ENCODE measurements at regions not wholly inside any gene's neighbourhood (a gene's known extent, or its start where the extent isn't known, plus 50 kb on each side); places are given as distances from the start of the nearest gene placed in this dataset.
"Not testable (repeated sequence)": the region's sequence is repeated elsewhere in the genome, so short reads cannot be mapped to it uniquely, and the experiment has no call there.

DNA sequence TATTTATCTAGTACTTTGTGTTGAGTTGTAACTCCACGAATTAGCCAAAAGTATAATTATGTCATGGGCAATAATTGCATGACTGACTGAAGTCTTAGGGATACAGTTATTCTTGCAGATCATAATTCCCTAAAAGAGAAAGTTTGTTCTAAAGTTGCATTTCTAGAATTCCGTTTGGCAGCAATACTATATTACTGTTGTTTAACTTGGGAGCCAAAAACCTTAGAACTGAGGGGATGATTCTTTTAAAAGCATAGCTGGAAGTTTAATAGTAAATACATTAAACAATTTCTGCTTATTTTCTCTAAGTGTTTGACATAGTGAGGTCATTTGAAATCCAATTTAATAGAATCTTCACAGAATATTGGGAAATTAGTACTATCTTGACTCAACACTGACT is 356.4 kb upstream of the ADAMTS5 start:
- no peak overlapping the region for H3K4me3 ChIP-seq (ENCODE audit: low read depth, low read length)
- TF ChIP-seq CTCF (conservative IDR thresholded peaks at IDR 0.05; ENCODE audit: low read depth, low read length) = no peak
- DNase-seq (ENCODE audit: low read depth) = no peak

DNA sequence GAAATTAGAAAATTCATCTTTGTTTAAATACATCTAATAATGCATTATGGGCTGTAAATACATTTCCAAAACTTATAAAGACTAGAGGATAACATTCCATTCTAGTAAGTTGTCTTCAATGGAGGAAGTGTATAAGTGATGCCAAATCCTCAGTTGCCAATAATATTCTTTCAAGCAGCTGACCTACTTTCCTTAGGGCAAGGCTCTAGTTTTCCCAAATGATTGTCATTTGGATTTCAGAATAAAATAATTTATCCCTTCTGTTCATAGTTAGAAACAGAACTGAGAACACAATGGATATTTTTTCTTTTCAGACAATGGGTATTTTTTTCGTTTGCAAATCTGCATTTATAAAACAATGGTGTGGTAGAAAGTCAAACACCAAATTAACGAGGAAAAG is 354.9 kb upstream of the ADAMTS5 start:
- H3K4me3 ChIP-seq (ENCODE audit: low read depth, low read length) = no peak overlapping the region
- no peak for DNase-seq (ENCODE audit: low read depth)
- no peak for TF ChIP-seq CTCF (conservative IDR thresholded peaks at IDR 0.05; ENCODE audit: low read depth, low read length)

DNA sequence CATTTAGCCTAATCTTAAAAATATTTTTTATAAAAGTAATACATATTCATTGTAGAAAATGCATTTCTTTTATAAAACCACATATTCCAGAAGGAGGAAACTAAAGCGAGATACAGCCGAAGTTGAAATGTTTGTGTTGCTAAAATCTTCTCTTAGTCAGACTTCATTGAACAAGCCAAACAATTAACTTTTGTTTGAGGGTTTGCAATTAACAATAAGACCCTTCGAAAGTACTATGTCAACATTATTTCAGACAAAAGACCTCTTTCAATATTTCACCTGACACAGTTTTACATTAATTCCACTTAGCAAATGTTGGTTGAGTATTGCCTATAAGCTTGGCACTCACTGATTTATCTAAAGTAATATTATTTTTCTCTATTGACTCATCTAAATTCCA is 354.0 kb upstream of the ADAMTS5 start:
- no peak for TF ChIP-seq CTCF (conservative IDR thresholded peaks at IDR 0.05; ENCODE audit: low read depth, low read length)
- no peak for DNase-seq (ENCODE audit: low read depth)
- H3K4me3 ChIP-seq (ENCODE audit: low read depth, low read length) = no peak overlapping the region

GRCh38 chr21:27317601-27318000 is 350.7 kb upstream of the ADAMTS5 start:
- not testable (repeated sequence) for DNase-seq (ENCODE audit: low read depth); H3K4me3 ChIP-seq (ENCODE audit: low read depth, low read length)

GRCh38 chr21:27315373-27315772 is 348.5 kb upstream of the ADAMTS5 start:
- peak; percentile 27 for DNase-seq (ENCODE audit: low read depth)
- TF ChIP-seq CTCF (conservative IDR thresholded peaks at IDR 0.05; ENCODE audit: low read depth, low read length) = no peak

DNA sequence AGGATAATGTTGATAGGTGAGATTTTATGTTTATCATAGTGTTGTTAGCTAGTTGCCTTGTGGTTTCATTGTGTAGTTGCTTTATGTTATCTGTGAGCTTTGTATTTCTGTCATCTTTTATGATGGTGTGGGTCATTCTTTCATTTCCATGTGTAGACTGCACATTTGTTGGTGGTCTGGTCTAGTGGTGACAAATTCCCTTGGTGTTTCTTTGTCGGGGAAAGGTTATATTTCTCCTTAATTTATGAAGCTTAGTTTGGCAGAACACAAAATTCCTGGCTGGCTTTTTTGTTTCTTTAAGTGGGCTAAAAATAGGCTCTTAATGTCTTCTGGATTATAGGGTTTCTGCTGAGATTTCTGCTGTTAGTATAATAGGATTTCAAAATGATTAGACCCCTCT is 347.2 kb upstream of the ADAMTS5 start:
- TF ChIP-seq CTCF (conservative IDR thresholded peaks at IDR 0.05; ENCODE audit: low read depth, low read length) = no peak

More at GRCh38 chr21:27315373-27315772, 348.5 kb upstream of the ADAMTS5 start:
- no peak overlapping the region for H3K4me3 ChIP-seq (ENCODE audit: low read depth, low read length)

DNA sequence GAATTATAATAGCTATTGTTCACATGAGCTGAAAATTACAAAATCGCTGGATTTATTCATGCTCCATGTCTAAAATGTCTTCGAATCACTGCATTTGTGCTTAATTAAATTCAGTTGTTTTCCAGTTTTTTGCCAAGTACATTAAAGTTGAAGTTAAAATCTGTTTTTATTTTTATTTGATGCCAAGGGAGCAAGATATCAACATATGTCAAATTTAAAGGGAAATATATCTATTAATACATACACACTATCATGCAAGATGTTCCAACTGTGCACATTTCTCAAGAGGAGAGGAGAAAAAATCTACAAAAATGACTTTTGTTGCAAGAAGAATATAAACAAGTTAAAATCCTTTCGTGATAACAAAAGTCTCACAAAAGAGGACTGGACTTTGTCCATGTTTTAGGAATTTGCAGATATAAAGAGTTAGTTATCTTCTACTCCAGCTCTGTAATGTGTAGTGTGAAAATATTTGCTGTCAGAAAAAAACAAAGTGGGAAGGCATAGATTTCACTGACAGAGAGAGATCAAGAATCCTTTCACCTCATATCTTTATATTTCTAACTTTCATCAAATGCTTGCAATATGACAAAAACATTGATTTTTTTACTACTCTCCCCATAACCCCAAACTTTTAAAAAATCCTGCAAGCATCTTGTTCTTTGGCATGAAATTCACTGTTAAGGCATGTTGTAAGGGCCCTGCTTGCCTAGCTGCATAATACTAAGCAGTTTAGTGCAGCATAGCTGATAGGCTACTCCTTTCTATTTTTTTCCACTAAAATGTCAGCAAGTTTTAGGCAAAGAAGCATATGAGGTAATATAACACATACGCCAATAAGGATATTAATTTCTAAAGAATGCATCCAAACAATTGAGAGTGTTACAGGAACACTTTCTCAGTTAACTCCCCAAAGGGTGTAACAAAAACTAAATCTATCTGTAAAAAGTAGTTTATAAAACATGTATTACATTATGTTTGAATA is 340.2 kb upstream of the ADAMTS5 start:
- no peak for TF ChIP-seq CTCF (conservative IDR thresholded peaks at IDR 0.05; ENCODE audit: low read depth, low read length)
- H3K4me3 ChIP-seq (ENCODE audit: low read depth, low read length) = no peak overlapping the region
- DNase-seq (ENCODE audit: low read depth) = no peak

More for the DNA sequence above, 347.2 kb upstream of the ADAMTS5 start:
- H3K4me3 ChIP-seq (ENCODE audit: low read depth, low read length) = no peak overlapping the region
- no peak for DNase-seq (ENCODE audit: low read depth)

All from choroid plexus epithelial cell (primary cell).